Stimulated activated naive CD4-positive, alpha-beta T cell (primary cell): ENCODE measurements at regions not wholly inside any gene's neighbourhood (a gene's known extent, or its start where the extent isn't known, plus 50 kb on each side); places are given as distances from the start of the nearest gene placed in this dataset.
"Not testable (repeated sequence)": the region's sequence is repeated elsewhere in the genome, so short reads cannot be mapped to it uniquely, and the experiment has no call there.

Experiments
- DNase-seq, 6 experiments: peaks; one replicate each; lab custom pipeline; 2025; lab: John Stamatoyannopoulos, UW

DNA sequence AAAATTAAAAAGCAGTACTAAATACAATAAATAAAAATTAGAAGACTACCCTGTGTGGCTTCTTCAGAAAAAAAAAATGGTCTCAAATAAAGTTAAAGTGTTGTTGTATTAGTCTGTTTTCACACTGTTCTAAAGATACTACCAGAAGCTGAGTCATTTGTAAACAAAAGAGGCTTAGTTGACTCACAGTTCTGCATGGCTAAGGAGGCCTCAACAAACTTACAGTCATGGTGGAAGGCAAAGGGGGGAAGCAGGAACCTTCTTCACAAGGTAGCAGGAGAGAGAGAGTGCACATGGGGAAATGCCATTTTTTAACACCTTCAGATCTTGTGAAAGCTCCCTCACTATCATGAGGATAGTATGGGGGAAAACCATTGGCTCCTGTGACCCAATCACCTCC is 612.8 kb downstream of the RNF144A start:
- no peak for DNase-seq

DNA sequence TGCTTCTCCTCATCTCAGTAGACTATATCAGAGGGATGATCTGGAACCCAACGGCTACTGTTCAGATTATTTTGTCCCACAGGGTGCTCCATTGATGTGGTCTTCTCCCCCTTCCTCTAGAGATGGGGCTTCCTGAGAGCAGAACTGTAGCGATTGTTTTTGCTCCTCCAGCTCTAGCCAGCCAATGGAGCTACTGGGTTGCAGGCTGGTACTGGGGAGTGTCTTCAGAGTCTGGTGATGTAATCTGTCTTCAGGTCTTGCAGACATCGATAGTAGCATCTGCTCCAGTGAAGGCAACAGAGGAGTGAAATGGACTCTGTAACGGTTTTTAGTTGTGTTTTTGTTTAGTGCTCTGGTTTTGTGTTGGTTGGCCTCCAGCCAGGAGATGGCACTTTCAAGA is 621.9 kb downstream of the RNF144A start:
- peak in 1 of 6 experiments; percentile 10 for DNase-seq

DNA sequence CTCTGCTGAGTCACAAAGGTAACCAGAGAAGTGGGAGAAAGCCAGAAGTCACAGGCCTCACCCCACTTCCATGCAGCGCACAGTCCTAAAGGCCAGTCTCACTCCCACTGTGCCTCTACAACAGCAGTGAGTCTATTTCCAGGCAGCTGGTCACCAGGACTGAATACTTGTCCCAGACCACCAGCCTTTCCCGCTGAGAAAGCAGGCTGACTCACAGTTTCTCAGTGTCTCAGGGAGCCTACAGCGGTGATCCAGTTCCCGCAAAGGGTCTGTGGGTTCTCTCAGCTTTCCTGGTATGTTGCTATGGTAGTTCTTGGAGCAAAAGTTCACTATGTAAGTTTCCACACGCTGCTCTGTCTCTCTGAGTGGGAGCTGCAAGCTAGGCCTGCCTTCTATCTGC is 622.5 kb downstream of the RNF144A start:
- DNase-seq = no peak

GRCh38 chr2:7552825-7553570 is 635.8 kb downstream of the RNF144A start:
- DNase-seq = no peak

GRCh38 chr2:7555260-7555659 is 638.0 kb downstream of the RNF144A start:
- no peak for DNase-seq

DNA sequence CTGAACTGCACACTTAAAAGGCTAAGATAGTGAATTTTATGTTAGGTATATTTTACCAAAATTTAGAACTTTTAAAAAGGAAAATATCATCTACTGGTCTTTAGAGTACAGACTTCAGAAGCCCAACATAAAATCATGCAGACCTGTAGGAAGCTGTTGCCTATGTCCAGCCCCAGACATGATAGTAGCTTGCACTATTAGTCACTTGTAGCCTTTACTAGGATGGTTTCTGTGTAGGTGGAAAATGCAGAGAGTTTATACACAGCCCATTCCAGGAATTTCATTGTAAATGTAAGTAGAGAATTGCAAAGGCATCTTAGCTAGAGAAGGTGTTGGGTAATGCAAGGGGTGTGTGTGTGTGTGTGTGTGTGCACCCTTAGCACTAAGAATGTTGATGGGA is 640.2 kb downstream of the RNF144A start:
- DNase-seq = no peak

- no peak for DNase-seq
Observed at GRCh38 chr2:7559791-7560190, 642.6 kb downstream of the RNF144A start.

- no peak for DNase-seq
Observed at GRCh38 chr2:7566382-7566881, 649.2 kb downstream of the RNF144A start.

- not testable (repeated sequence) for DNase-seq
Observed at GRCh38 chr2:7567116-7567515, 649.9 kb downstream of the RNF144A start.

DNA sequence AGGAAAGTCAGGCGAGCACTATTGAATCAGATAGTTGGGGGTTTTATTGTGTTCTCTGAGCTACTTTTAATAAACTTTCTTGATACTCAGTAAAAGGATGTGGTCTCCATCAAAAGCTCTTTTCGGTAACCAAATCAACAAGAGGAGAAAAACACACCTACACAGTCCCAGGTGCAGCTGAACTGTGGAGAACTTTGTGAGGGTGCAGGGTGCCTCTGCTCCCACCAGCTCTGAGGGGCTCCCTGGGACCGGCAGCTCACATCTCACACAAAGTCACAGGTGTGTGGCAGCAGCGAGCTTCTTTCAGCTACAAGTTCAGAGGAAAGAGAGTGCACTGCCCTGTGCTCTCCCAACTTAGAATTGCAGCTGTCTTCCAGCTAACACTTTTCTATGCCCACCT is 650.4 kb downstream of the RNF144A start:
- peak in 5 of 6 experiments; percentile 26 to 88 (median 82) for DNase-seq

- no peak for DNase-seq
Observed at GRCh38 chr2:7570247-7570646, 653.0 kb downstream of the RNF144A start.

- DNase-seq = no peak
Observed at GRCh38 chr2:7571701-7572100, 654.5 kb downstream of the RNF144A start.

- DNase-seq = peak; percentile 2 to 55 (median 7)
Observed at GRCh38 chr2:7572450-7572849, 655.2 kb downstream of the RNF144A start.

- DNase-seq = no peak
Observed at GRCh38 chr2:7573166-7573825, 656.1 kb downstream of the RNF144A start.

DNA sequence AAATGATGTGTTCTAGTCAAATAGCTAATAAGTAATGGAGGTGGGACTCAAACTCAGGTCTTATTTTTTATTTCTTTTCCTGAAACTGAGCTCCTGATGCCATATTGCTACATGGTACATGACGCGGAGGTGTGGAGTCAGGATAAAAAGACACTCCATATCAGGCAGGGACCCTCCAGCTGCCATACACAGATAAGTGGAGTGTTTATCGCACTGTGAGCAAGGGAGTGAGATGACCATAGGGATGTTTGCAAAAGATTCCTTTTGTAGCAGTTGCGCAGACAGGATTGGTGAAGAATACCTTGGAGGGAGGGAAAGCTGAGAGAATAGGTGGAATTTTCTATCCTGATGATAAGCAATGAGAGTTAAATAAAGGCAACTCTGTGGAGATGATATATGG is 657.2 kb downstream of the RNF144A start:
- no peak for DNase-seq

DNA sequence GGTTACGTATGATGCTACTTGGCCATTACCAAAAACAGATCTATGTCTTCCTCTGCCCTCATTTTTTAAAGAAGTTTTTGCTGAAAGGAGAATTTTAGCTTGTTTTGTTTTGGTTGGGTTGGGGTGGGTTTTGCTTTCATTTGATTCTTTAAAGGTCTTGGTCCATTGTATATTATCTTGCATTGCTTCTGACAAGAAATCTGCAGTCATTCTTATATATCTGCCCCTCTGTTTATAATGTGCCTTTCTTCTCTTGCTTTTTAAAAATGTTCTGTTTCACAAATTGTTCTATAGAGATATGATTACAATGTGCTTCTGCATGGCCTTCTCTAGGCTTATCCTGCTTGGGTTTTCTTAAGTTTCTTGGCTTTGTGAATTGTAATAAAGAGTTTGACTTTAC is 660.6 kb downstream of the RNF144A start:
- DNase-seq = no peak

DNA sequence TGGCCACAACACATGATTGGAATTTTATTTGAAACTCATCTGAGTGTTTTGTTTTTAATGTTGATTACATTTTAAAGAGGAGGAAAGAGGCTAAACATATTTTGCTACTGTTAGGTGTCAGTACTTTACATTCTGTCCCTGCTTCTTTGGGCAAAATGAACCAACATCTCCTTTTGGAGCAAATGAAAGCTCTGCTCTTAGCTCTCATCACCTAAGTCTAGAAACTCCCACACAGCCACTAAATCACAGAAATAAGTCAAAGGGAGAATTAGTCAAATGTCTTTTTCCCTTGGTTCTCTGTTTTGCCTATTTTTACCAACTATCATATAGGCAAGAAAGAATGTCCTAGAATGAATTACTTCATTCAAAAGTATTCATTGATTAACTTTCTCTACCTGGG is 666.8 kb downstream of the RNF144A start:
- DNase-seq = no peak

- DNase-seq = no peak
Observed at GRCh38 chr2:7586898-7587297, 669.7 kb downstream of the RNF144A start.

- DNase-seq = no peak
Observed at GRCh38 chr2:7588295-7588694, 671.1 kb downstream of the RNF144A start.

DNA sequence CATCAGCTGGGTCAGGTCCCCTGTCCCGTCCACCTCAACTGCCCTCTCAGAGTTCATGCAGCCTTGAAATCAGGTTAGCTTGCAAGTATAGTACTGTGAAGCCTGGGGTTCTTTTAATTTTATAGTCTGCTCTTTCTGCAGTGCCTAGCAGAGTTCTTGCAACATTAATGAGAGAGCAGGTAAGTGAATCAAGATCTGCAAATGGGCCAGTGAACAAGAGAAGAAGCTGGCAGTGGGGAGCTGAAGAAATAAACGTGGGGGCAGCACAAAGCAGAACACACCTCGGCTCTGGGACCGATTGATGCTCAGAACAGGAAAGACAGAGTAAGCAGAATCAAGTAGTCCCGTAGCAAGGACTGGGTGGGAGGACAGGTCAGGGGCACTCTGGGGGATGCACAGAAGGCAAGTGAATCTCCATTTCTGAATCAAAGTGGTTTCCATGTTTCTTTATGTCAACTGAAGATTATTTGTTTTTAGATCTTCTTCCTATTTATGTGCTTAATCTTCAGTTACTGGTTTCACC is 675.5 kb downstream of the RNF144A start:
- no peak for DNase-seq

- DNase-seq = no peak
Observed at GRCh38 chr2:7593360-7593759, 676.1 kb downstream of the RNF144A start.

GRCh38 chr2:7594211-7594610 is 677.0 kb downstream of the RNF144A start:
- DNase-seq = no peak

- no peak for DNase-seq
Observed at GRCh38 chr2:7595206-7595605, 678.0 kb downstream of the RNF144A start.
